ENCODE measurements at regions not wholly inside any gene's neighbourhood (a gene's known extent, or its start where the extent isn't known, plus 50 kb on each side); places are given as distances from the start of the nearest gene placed in this dataset.

- no peak for DNase-seq
Observed at GRCh38 chr3:103067963-103068362, 633.1 kb downstream of the ZPLD1 start.

DNA sequence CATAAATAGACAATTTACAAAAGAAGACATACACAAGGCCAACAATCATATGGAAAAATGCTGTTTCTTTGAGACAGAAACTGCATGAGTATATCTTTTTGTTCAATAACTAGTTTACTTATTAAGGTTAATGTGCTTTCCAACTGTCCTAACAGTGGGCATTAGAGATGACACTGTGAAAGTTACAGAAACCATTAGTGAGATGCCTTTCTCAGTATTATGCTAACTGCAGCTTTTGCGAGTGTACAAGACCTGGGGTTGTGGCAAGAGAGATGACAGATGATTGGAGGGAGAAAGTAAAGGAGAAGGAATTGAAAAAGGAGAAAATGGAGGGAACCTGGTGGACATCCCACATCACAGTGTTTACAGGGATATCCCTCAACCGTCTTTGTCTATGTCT lies 640.5 kb downstream of the ZPLD1 start:
- DNase-seq = no peak

GRCh38 chr3:103077910-103078309 lies 643.1 kb downstream of the ZPLD1 start:
- no peak for DNase-seq

- DNase-seq = no peak
Observed at GRCh38 chr3:103082501-103082900, 647.7 kb downstream of the ZPLD1 start.

DNA sequence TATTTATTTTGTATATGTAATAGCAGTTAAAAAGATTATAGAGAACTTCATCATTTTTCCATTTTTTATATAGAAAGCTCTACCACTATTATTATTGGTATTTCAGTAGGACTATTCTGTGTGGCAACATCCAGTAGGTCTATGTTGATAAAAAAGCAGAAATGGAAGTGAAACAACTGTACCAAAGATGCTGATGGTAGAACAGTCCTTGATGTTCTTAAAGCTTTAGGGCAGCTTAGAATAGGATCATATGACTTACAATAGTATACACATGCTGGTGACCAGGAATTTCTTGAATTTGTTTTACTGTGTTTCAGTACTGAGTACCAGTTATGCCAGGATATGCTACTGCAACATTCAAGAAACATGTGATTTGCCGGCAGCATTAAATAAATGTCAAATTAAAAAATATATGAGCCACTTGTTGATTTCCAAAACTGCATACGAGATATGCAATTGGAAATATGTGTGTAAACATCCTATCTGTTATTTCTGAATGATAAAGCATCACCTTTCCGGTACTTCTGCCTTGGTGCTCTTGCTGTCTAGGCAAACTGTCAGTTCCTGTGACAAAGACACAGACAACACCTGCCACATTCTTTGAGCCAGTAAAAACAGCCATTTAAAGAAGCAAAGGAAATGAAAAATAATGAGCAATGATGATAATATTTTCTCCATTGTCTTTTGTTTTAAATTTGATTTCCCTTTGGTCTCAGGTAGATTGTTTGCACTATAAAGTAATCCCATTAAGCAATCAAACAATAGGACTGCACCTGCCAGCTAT lies 649.2 kb downstream of the ZPLD1 start:
- no peak for DNase-seq

DNA sequence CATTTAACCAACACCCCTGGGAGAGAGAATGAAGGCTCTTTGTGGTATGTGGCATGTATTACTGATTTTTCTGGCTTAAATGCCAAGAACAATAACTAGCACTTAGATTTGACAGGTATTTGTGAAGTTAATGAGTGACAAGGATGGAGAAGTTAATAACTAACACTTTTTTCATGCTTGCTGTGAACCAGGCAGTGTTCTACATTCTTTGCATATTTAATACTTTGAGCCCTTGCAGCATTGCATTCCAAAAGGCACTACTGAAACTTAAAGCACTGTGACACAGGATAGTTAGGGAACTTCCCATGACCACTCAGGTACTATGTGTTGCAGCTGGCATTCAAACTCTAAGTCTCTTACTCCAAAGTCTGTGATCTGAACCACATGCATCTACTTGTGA lies 650.6 kb downstream of the ZPLD1 start:
- DNase-seq = no peak

DNA sequence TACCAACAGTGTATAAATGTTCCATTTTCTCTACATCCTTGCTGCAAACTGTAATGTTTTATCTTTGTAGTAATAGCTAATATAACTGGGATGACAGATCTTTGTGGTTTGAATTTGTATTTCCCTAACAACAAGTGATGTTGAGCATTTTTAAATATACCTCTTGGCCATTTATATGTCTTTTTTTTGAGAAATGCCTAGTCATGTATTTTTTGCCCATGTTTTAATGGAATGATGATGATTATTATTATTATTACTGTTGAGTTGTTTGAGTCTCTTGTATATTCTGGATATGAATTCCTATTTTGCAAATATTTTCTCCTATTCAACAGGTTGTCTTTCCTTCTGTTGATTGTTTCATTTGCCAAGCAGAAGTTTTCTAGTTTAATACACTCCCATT lies 654.9 kb downstream of the ZPLD1 start:
- DNase-seq = no peak

GRCh38 chr3:103105206-103105605 lies 670.4 kb downstream of the ZPLD1 start:
- DNase-seq = no peak

GRCh38 chr3:103112273-103112672 lies 677.5 kb downstream of the ZPLD1 start:
- no peak for DNase-seq

DNA sequence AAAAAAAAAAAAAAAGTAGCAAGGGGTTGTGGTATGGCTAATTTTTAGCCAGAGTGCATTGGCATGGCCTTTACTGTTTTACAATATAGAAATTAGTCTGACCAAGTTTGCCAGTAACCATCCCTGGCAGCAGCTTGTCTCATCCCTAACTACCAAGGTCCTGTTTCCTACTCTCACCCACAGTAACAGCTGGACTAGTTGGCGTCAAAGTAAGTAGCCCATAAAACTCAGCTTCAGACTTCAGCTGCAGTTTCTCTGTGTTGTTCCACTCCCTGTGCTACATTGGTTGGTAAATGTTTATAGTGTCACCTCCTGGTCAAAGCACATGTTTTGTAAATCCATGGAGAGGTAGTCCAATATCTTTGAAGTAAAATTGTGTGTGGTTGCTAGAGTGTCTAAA lies 691.3 kb downstream of the ZPLD1 start:
- no peak for DNase-seq

DNA sequence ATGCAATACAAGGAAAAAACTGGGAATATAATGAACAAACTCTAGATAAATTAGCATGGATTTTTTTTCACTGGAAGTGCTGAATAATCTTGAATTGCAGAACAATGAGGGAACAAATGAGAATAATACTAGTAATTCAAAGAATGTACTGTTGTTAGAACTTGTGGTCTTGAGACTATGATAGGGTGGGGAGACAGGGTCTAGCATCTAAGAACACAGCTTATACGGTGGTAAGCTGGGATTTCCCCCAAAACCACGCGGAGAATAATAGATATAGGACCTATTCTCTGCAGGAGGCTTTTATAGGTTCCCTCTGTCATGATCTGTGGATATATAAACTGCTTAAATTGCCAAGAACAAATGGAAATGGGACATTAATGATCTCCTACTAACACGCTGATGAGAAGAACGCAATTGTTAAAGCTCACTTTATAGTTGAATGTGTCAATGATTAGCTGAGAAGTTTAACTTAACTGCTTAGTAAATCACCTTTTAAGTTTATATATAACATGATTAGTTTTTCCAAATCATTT lies 692.3 kb downstream of the ZPLD1 start:
- no peak for DNase-seq

DNA sequence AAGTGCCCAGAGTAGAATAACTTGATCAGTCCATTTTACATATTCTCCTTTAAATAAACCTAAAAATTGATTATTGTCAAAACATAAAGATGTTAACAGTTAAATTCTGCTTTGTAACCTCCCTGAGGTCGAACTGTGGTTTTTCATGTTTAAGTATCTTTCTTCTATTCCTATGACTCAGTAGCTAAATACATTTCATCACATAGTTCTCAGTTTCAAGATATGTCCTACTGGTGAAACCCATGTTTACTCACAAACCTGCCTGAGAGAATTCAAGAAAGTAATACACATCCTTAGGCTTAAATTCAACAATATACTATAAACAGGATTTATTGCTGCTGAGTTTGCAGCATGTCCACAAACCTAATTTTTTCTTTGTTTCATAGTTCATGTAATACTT lies 692.9 kb downstream of the ZPLD1 start:
- DNase-seq = no peak

GRCh38 chr3:103134023-103134724 lies 699.4 kb downstream of the ZPLD1 start:
- DNase-seq = no peak

GRCh38 chr3:103136621-103137020 lies 701.8 kb downstream of the ZPLD1 start:
- no peak for DNase-seq

- no peak for DNase-seq
Observed at GRCh38 chr3:103137830-103138229, 703.0 kb downstream of the ZPLD1 start.

DNA sequence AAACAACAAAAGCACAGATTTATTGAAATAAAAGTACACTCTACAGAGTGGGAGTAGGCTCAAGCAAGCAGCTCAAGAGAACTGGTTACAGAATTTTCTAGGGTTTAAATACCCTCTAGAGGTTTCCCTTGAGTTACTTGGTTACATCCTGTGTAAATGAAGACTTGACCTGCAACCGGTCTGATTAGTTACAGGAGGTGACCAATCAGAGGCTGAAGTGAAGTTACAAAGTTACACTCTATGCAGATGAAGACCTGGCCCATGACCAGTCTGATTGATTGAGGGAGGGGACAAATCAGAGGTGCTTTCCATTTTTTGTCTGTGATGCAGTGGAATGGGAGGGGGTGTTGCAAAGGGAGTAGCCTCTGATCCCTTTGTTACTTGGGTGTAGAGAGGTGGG lies 723.4 kb downstream of the ZPLD1 start:
- DNase-seq = no peak

DNA sequence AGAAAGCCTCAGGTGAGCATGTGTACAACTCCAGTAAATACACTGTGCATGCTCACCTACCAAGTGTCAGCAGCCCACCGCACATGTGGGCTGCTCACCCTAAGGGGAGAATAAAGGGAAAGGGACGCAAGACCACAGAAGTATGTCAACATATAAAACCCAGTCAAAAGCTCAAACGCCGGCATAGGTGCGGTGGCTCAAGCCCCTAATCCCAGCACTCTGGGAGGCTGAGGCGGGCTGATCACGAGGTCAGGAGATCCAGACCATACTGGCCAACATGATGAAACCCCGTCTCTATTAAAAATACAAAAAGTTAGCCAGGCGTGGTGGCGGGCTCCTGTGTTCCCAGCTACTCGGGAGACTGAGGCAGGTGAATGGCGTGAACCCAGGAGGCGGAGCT lies 732.1 kb downstream of the ZPLD1 start:
- DNase-seq = no peak

- DNase-seq = no peak
Observed at GRCh38 chr3:103167850-103168249, 733.0 kb downstream of the ZPLD1 start.

DNA sequence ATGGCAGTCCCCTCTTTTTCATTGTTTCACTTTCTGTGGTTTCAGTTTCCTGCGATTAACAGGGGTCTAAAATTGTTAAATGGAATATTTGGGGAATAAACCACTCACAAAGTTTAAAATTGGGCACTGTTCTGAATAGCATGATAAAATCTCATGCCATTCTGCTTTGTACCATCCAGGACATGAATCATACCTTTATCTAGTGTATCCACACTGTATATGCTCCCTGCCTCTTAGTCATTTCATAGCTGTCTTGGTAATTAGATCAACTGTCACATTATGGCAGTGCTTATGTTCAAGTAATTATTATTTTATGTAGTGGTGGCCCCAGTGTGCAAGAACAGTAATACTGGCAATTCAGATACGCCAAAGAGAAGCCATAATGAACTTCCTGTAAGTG lies 734.5 kb downstream of the ZPLD1 start:
- DNase-seq = no peak

GRCh38 chr3:103170651-103171050 lies 735.8 kb downstream of the ZPLD1 start:
- no peak for DNase-seq

- DNase-seq = no peak
Observed at GRCh38 chr3:103173940-103174339, 739.1 kb downstream of the ZPLD1 start.

DNA sequence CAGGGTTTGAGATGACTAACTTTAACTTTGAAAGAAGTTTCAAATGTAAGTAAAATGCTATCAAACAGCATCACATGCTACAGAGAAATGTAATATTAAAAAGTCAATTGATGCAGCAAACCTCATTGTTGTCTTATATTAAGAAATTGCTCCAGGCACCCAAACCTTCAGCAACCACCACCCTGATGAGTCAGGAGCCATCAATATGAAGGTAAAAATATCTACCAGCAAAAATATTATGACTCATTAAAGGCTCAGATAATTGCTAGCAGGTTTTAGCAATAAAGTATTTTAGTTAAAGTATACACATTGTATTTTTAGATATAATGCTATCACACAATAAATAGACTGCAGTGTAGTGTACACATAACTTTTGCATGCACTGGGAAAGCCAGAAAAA lies 746.3 kb downstream of the ZPLD1 start:
- no peak for DNase-seq

- DNase-seq = no peak
Observed at GRCh38 chr3:103184772-103185171, 750.0 kb downstream of the ZPLD1 start.

- no peak for DNase-seq
Observed at GRCh38 chr3:103189941-103190340, 755.1 kb downstream of the ZPLD1 start.
